Thymus (tissue), 11 donors: ENCODE measurements at regions not wholly inside any gene's neighbourhood (a gene's known extent, or its start where the extent isn't known, plus 50 kb on each side); places are given as distances from the start of the nearest gene placed in this dataset.

Source experiments
- DNase-seq, 9 donors: peaks; one replicate each; pipeline ENCODE4 v3.0.0-alpha.2; 2013; ENCODE audit warnings: low spot score in 9 of 9, low read depth in 6 of 9, missing footprints in 1 of 9
- H3K27ac ChIP-seq, 2 donors: one replicate each; pipeline ENCODE4 v1.5.1; 2013; ENCODE audit warnings: control low read depth in 1 of 2, low read depth in 1 of 2, low read length in 1 of 2, mild to moderate bottlenecking in 1 of 2, moderate library complexity in 1 of 2
- H3K27me3 ChIP-seq, 2 donors: one replicate each; pipeline ENCODE4 v1.5.1; 2013; ENCODE audit warnings: low read length in 1 of 2; ENCODE audit not compliant: control insufficient read depth in 2 of 2, insufficient read depth in 1 of 2
- H3K36me3 ChIP-seq, 2 donors: one replicate each; pipeline ENCODE4 v1.5.1; 2013; ENCODE audit warnings: low read length in 1 of 2, mild to moderate bottlenecking in 1 of 2, moderate library complexity in 1 of 2; ENCODE audit not compliant: control insufficient read depth in 2 of 2, insufficient read depth in 2 of 2
- H3K4me1 ChIP-seq, 2 donors: one replicate each; pipeline ENCODE4 v1.5.1; 2013; ENCODE audit warnings: low read length in 2 of 2; ENCODE audit not compliant: control insufficient read depth in 2 of 2, insufficient read depth in 2 of 2
- H3K4me3 ChIP-seq, 2 donors: one replicate each; pipeline ENCODE4 v1.5.1; 2013; ENCODE audit warnings: low read length in 2 of 2, control low read depth in 1 of 2, mild to moderate bottlenecking in 1 of 2
- H3K9me3 ChIP-seq, 2 donors: one replicate each; pipeline ENCODE4 v1.5.1; 2013; ENCODE audit warnings: low read length in 1 of 2, mild to moderate bottlenecking in 1 of 2; ENCODE audit not compliant: control insufficient read depth in 2 of 2, insufficient read depth in 1 of 2
- WGBS: extraction: QIAGEN DNeasy Blood & Tissue Kit; methylation state at CpG from one replicate; pipeline ENCODE4 v1.1.7; 2013; 5-methylcytosine and 5-hydroxymethylcytosine counted together
- donor health status: healthy.

GRCh38 chr1:199685369-199685768 lies 342.1 kb upstream of the NR5A2 start:
- 96% methylated on average over 2 of the region's 2 CpGs for WGBS
- Histone ChIP-seq H3K27ac (no peak overlapping the region), H3K27me3 (no peaks in the 10 kb centered on the region), H3K36me3 (no peaks in the 10 kb centered on the region), H3K4me1 (no peaks in the 10 kb centered on the region), H3K9me3 (no peaks in the 10 kb centered on the region), H3K4me3 (no peak overlapping the region)
- no peak for DNase-seq

DNA sequence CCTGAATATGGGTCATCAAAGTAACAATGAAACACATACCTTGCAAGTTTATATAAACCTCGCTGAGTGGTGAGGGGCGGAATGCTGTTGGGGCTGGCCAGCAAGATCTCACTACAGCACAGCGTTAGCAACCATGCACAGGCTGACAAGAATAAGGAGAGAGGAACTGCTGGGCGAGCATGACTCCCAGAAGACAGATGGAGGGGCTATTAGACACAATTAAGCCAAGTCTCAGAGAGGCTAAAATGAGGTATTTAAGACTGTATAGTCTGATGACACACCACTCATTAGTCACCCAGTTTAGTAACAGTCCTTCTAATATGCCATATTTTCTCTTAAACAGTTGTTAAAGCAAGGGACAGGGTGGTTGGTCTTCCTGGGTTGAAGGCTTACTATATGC lies 340.2 kb upstream of the NR5A2 start:
- H3K27me3 ChIP-seq: no peaks in the 10 kb centered on the region
- 96% methylated on average over 4 of the region's 4 CpGs for WGBS
- H3K9me3 ChIP-seq: no peaks in the 10 kb centered on the region
- no peaks in the 10 kb centered on the region for H3K4me1 ChIP-seq
- H3K4me3 ChIP-seq: no peak overlapping the region
- no peak overlapping the region for H3K27ac ChIP-seq
- H3K36me3 ChIP-seq: no peaks in the 10 kb centered on the region
- no peak for DNase-seq

DNA sequence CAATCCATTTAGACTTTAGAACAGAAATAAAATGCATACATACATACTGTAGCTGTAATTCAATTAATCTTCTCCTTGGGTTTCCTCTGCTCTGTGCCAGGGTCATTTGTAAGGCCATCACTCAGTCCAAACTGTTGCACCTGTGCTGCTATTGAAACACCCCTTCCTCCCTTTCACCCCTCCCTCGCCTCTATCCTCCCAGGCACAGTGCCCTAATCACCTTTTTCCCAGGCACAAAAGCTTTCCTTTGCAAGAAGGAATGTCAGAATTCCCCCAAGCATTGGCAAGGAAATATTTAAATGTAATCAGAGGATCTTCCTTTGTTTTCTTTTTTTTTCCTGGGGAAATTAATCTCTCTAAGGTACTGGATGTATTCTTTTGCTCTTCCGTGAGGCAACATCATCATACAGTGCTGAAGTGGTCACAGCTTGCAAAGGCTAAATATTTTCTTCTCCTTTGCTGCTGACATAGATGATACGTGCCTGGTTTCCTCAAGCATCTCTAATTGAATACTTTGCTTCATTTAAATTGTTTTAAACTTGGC lies 339.3 kb upstream of the NR5A2 start:
- H3K27me3 ChIP-seq: no peaks in the 10 kb centered on the region
- no peaks in the 10 kb centered on the region for H3K4me1 ChIP-seq
- no peak for DNase-seq
- H3K27ac ChIP-seq: no peak overlapping the region
- WGBS: 91% methylated on average over 3 of the region's 3 CpGs
- H3K4me3 ChIP-seq: no peak overlapping the region
- no peaks in the 10 kb centered on the region for H3K36me3 ChIP-seq
- no peaks in the 10 kb centered on the region for H3K9me3 ChIP-seq

DNA sequence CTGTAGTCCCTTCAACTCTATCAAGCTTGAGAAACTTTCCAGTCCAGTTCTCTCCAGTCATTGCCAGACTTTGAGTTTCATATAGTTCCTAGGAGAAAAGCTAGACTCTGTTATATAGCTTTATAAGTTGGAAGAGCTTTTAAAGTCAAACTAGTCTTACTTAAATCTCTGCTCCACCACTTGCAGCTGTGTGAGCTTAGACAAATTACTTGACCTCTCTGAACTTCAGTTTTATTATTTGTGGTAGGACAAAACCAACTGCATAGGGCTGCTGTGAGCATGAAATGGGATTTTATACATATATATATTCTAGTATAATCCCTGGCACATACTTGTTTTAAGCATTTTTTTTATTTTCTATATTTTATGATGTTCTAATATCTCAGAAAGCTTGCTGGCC lies 338.7 kb upstream of the NR5A2 start:
- Histone ChIP-seq H3K4me1 (no peaks in the 10 kb centered on the region), H3K9me3 (no peaks in the 10 kb centered on the region), H3K4me3 (no peak overlapping the region), H3K27me3 (no peaks in the 10 kb centered on the region), H3K36me3 (no peaks in the 10 kb centered on the region), H3K27ac (no peak overlapping the region)
- no peak for DNase-seq

- H3K4me1 ChIP-seq: no peaks in the 10 kb centered on the region
- no peak overlapping the region for H3K4me3 ChIP-seq
- 83% methylated on average over 1 of the region's 1 CpG for WGBS
- no peaks in the 10 kb centered on the region for H3K9me3 ChIP-seq
- no peaks in the 10 kb centered on the region for H3K27me3 ChIP-seq
- H3K36me3 ChIP-seq: no peaks in the 10 kb centered on the region
- no peak overlapping the region for H3K27ac ChIP-seq
- no peak for DNase-seq
Observed at GRCh38 chr1:199690496-199690895, 337.0 kb upstream of the NR5A2 start.

GRCh38 chr1:199691540-199691939 lies 336.0 kb upstream of the NR5A2 start:
- Histone ChIP-seq H3K27ac (no peak overlapping the region), H3K9me3 (no peaks in the 10 kb centered on the region), H3K4me1 (no peaks in the 10 kb centered on the region), H3K27me3 (no peaks in the 10 kb centered on the region), H3K4me3 (no peak overlapping the region), H3K36me3 (no peaks in the 10 kb centered on the region)
- 69% methylated on average over 3 of the region's 3 CpGs for WGBS
- DNase-seq: no peak

DNA sequence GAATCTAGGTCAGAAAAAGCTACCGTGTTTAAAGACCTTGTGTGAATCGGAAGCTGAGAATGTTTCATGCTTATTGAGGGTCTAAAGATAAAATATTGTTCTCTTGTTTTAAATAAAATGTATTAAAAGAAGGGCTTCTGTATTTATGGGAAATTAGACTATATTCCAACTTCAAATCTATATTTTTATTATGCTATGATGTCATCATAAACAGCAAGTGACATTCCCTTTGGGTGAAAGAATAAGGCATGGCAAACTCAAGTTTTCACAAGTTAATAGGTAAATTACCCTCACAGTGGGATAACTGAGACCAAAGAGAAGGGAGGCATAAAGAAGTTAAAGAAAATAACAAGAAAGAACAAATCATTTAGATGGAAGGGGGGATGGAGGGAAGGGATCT lies 333.8 kb upstream of the NR5A2 start:
- H3K9me3 ChIP-seq: no peaks in the 10 kb centered on the region
- no peak for DNase-seq
- WGBS: 98% methylated on average over 2 of the region's 2 CpGs
- no peaks in the 10 kb centered on the region for H3K27me3 ChIP-seq
- no peaks in the 10 kb centered on the region for H3K36me3 ChIP-seq
- H3K27ac ChIP-seq: no peak overlapping the region
- no peaks in the 10 kb centered on the region for H3K4me1 ChIP-seq
- no peak overlapping the region for H3K4me3 ChIP-seq

GRCh38 chr1:199696225-199696624 lies 331.3 kb upstream of the NR5A2 start:
- Histone ChIP-seq H3K4me3 (no peak overlapping the region), H3K27me3 (no peaks in the 10 kb centered on the region), H3K4me1 (no peaks in the 10 kb centered on the region), H3K36me3 (no peaks in the 10 kb centered on the region), H3K27ac (no peak overlapping the region), H3K9me3 (no peaks in the 10 kb centered on the region)
- over 99% methylated on average over 2 of the region's 2 CpGs for WGBS
- no peak for DNase-seq

- no peak overlapping the region for H3K27ac ChIP-seq
- no peaks in the 10 kb centered on the region for H3K9me3 ChIP-seq
- H3K4me3 ChIP-seq: no peak overlapping the region
- no peaks in the 10 kb centered on the region for H3K36me3 ChIP-seq
- no peak for DNase-seq
- H3K4me1 ChIP-seq: no peaks in the 10 kb centered on the region
- no peaks in the 10 kb centered on the region for H3K27me3 ChIP-seq
Observed at GRCh38 chr1:199698222-199698621, 329.3 kb upstream of the NR5A2 start.

GRCh38 chr1:199700551-199700950 lies 327.0 kb upstream of the NR5A2 start:
- H3K27ac ChIP-seq: no peak overlapping the region
- no peaks in the 10 kb centered on the region for H3K9me3 ChIP-seq
- H3K27me3 ChIP-seq: no peaks in the 10 kb centered on the region
- no peaks in the 10 kb centered on the region for H3K4me1 ChIP-seq
- H3K4me3 ChIP-seq: no peak overlapping the region
- 91% methylated on average over 4 of the region's 4 CpGs for WGBS
- H3K36me3 ChIP-seq: no peaks in the 10 kb centered on the region
- no peak for DNase-seq
